ENCODE measurements at regions not wholly inside any gene's neighbourhood (a gene's known extent, or its start where the extent isn't known, plus 50 kb on each side); places are given as distances from the start of the nearest gene placed in this dataset.

DNA sequence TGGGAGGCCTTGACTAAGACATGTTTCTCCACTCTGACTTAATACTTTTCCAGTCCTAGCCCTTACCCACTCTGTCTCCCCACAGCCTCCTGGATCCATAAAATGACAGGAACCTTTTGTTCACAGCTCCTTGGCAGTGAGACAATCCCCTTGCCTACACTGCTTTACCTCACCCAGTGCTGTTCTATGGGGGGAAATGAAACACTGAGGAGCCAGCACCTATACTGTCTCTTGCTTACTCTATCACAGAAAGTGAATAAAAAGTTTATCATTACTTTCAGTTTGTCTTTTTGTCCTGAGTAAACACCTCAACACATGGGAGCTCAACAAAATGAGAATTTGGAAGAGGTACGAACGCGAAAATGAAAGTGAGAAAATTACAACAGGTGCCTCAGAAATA lies 127.2 kb upstream of the DAAM1 start:
- TF ChIP-seq PPARA (CRISPR knock-in tag; IDR thresholded peaks at IDR 0.05; ENCODE audit: borderline replicate concordance) = no peak
- TF ChIP-seq ZC3H10 (CRISPR knock-in tag; IDR thresholded peaks at IDR 0.05) = no peak
- no peak for ATAC-seq

DNA sequence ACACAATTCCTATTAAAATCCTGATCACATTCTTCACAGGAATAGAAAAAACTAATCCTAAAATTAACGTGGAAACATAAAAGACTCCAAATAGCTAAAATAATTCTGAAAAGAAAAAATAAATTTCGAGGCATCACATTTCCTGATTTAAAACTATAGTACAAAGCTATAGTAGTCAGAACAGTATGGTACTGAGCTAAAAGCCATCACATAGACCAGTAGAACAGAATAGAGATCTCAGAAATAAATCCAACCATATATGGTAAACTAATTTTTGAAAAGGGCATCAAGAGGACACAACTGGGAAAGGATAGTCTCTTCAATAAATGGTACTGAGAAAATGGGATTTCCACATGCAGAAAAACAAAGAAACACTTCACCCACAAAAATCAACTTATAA lies 125.2 kb upstream of the DAAM1 start:
- ATAC-seq = no peak
- TF ChIP-seq OSR1 (CRISPR knock-in tag; IDR thresholded peaks at IDR 0.05) (no peak), ISL1 (CRISPR knock-in tag; IDR thresholded peaks at IDR 0.05) (no peak), ESRRG (CRISPR knock-in tag; IDR thresholded peaks at IDR 0.05) (no peak), ZNF8 (CRISPR knock-in tag; IDR thresholded peaks at IDR 0.05) (no peak), ZFP30 (CRISPR knock-in tag; IDR thresholded peaks at IDR 0.05) (no peak), CSDC2 (CRISPR knock-in tag; IDR thresholded peaks at IDR 0.05) (no peak), ZFP3 (CRISPR knock-in tag; IDR thresholded peaks at IDR 0.05) (no peak), ZNF70 (CRISPR knock-in tag; IDR thresholded peaks at IDR 0.05) (no peak), ARNTL (CRISPR knock-in tag; IDR thresholded peaks at IDR 0.05; ENCODE audit: borderline replicate concordance, low read depth) (no peak), RARB (CRISPR knock-in tag; IDR thresholded peaks at IDR 0.05) (no peak), ZNF565 (CRISPR knock-in tag; conservative IDR thresholded peaks at IDR 0.05; ENCODE audit: low read depth) (no peak)
- TF ChIP-seq, protein P1, sequence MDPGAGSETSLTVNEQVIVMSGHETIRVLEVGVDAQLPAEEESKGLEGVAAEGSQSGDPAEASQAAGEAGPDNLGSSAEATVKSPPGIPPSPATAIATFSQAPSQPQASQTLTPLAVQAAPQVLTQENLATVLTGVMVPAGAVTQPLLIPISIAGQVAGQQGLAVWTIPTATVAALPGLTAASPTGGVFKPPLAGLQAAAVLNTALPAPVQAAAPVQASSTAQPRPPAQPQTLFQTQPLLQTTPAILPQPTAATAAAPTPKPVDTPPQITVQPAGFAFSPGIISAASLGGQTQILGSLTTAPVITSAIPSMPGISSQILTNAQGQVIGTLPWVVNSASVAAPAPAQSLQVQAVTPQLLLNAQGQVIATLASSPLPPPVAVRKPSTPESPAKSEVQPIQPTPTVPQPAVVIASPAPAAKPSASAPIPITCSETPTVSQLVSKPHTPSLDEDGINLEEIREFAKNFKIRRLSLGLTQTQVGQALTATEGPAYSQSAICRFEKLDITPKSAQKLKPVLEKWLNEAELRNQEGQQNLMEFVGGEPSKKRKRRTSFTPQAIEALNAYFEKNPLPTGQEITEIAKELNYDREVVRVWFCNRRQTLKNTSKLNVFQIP (CRISPR knock-in tag; IDR thresholded peaks at IDR 0.05; ENCODE audit: borderline replicate concordance, low read depth) = no peak
- TF ChIP-seq, protein P2, sequence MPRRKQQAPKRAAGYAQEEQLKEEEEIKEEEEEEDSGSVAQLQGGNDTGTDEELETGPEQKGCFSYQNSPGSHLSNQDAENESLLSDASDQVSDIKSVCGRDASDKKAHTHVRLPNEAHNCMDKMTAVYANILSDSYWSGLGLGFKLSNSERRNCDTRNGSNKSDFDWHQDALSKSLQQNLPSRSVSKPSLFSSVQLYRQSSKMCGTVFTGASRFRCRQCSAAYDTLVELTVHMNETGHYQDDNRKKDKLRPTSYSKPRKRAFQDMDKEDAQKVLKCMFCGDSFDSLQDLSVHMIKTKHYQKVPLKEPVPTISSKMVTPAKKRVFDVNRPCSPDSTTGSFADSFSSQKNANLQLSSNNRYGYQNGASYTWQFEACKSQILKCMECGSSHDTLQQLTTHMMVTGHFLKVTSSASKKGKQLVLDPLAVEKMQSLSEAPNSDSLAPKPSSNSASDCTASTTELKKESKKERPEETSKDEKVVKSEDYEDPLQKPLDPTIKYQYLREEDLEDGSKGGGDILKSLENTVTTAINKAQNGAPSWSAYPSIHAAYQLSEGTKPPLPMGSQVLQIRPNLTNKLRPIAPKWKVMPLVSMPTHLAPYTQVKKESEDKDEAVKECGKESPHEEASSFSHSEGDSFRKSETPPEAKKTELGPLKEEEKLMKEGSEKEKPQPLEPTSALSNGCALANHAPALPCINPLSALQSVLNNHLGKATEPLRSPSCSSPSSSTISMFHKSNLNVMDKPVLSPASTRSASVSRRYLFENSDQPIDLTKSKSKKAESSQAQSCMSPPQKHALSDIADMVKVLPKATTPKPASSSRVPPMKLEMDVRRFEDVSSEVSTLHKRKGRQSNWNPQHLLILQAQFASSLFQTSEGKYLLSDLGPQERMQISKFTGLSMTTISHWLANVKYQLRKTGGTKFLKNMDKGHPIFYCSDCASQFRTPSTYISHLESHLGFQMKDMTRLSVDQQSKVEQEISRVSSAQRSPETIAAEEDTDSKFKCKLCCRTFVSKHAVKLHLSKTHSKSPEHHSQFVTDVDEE (CRISPR knock-in tag; IDR thresholded peaks at IDR 0.05) = no peak
- TF ChIP-seq, protein P3, sequence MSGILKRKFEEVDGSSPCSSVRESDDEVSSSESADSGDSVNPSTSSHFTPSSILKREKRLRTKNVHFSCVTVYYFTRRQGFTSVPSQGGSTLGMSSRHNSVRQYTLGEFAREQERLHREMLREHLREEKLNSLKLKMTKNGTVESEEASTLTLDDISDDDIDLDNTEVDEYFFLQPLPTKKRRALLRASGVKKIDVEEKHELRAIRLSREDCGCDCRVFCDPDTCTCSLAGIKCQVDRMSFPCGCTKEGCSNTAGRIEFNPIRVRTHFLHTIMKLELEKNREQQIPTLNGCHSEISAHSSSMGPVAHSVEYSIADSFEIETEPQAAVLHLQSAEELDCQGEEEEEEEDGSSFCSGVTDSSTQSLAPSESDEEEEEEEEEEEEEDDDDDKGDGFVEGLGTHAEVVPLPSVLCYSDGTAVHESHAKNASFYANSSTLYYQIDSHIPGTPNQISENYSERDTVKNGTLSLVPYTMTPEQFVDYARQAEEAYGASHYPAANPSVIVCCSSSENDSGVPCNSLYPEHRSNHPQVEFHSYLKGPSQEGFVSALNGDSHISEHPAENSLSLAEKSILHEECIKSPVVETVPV (CRISPR knock-in tag; IDR thresholded peaks at IDR 0.05) = no peak
- TF ChIP-seq, protein P4, sequence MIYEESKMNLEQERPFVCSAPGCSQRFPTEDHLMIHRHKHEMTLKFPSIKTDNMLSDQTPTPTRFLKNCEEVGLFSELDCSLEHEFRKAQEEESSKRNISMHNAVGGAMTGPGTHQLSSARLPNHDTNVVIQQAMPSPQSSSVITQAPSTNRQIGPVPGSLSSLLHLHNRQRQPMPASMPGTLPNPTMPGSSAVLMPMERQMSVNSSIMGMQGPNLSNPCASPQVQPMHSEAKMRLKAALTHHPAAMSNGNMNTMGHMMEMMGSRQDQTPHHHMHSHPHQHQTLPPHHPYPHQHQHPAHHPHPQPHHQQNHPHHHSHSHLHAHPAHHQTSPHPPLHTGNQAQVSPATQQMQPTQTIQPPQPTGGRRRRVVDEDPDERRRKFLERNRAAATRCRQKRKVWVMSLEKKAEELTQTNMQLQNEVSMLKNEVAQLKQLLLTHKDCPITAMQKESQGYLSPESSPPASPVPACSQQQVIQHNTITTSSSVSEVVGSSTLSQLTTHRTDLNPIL (CRISPR knock-in tag; IDR thresholded peaks at IDR 0.05; ENCODE audit: low read depth) = no peak

DNA sequence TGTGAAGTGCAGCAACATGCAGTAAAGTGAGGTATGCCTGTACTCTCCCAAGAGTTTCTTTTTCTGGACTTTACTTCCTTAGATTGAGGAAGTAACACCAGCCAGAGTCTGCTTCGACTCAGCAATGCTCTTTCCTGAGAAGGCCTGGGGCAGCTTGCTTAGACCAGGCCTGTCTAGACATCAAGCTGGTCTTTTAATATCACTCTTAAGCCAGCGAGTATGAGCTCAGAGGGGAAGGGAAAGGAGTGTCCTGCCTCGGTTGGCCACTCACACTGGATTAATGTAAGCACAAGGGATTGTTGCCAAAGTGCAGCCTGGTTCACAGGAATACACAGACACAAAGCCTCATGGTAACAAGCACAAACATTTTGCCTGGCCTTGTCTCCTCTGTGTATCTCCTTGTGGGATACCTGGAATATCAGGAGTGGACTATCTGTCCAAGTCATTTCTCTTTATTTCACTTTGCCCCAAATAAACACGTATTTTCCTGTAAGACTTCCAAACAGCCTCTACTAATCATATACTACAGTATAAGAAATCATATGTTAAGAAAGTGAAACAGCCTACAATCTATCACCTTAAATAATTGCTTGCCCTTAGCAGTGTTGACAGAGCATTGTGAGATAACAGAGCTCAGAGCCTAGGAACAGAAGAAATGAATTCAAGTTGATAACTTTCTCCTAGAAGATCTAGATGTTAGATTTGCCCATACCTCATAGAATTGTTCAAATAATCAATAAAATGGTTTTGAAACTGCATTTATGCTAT lies 121.2 kb upstream of the DAAM1 start:
- TF ChIP-seq RARB (CRISPR knock-in tag; IDR thresholded peaks at IDR 0.05) (no peak), CSDC2 (CRISPR knock-in tag; IDR thresholded peaks at IDR 0.05) (no peak), TOX (CRISPR knock-in tag; IDR thresholded peaks at IDR 0.05; ENCODE audit: borderline replicate concordance) (no peak), ZNF8 (CRISPR knock-in tag; IDR thresholded peaks at IDR 0.05) (no peak), ESRRG (CRISPR knock-in tag; IDR thresholded peaks at IDR 0.05) (no peak), ISL1 (CRISPR knock-in tag; IDR thresholded peaks at IDR 0.05) (no peak)
- TF ChIP-seq, protein P5, sequence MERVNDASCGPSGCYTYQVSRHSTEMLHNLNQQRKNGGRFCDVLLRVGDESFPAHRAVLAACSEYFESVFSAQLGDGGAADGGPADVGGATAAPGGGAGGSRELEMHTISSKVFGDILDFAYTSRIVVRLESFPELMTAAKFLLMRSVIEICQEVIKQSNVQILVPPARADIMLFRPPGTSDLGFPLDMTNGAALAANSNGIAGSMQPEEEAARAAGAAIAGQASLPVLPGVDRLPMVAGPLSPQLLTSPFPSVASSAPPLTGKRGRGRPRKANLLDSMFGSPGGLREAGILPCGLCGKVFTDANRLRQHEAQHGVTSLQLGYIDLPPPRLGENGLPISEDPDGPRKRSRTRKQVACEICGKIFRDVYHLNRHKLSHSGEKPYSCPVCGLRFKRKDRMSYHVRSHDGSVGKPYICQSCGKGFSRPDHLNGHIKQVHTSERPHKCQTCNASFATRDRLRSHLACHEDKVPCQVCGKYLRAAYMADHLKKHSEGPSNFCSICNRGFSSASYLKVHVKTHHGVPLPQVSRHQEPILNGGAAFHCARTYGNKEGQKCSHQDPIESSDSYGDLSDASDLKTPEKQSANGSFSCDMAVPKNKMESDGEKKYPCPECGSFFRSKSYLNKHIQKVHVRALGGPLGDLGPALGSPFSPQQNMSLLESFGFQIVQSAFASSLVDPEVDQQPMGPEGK (CRISPR knock-in tag; IDR thresholded peaks at IDR 0.05; ENCODE audit: borderline replicate concordance) = no peak
- no peak for ATAC-seq
